GM18519 (cell line): ENCODE measurements at regions not wholly inside any gene's neighbourhood (a gene's known extent, or its start where the extent isn't known, plus 50 kb on each side); places are given as distances from the start of the nearest gene placed in this dataset.

Source experiments
- ATAC-seq: cut with Tn5 transposase; IDR thresholded peaks from one replicate; pipeline ENCODE4 v1.9.1; 2021; ENCODE audit warnings: mild to moderate bottlenecking, moderate library complexity; ENCODE audit not compliant: unreplicated experiment, low FRiP score

DNA sequence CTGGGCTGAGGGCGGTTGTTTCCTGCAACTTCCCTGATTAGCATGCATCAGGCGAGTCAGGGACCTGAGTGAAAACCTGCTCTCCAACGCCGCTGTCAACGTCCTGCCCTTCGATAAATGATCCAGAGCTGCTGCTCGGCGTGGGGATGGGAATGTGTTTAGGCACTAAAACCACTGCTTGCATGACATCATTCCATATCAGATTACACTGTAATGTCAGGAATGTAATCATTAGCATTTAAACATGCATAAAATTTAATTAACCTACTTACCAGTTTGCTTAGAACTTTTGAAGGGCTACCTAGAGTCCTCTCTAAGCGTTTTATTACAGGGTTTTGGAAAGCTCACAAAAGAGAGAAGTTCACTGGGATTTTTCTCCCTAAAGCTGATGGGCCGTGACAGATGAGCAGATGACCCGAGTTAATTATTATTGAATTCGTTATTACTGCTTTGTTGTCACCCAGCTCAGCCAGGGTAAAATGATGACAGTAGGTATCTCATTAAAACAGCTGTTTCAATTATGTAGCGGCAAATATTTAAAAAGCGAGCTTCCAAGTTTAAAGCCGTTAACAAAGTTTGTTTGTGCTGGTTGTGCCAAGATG lies 685.6 kb upstream of the SALL3 start:
- no peak for ATAC-seq

DNA sequence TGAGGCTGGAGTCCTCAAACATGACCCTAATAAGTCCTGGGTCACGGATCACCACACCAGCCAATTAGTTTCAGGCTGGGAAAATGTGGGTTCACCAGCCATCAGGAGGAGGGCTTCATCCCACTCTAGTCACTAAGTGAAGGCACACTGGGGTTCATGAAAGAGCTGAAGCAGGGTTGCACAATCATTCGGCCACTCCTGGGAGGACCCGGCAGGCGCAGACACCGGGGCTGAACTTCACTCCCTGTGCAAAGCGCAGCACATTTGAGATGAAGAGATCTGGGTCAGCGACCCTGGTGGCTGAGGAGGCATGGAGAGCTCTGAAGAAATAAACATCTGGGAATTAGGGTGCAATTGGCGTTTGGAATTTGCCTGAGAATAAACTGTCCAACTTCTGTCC lies 684.4 kb upstream of the SALL3 start:
- no peak for ATAC-seq

DNA sequence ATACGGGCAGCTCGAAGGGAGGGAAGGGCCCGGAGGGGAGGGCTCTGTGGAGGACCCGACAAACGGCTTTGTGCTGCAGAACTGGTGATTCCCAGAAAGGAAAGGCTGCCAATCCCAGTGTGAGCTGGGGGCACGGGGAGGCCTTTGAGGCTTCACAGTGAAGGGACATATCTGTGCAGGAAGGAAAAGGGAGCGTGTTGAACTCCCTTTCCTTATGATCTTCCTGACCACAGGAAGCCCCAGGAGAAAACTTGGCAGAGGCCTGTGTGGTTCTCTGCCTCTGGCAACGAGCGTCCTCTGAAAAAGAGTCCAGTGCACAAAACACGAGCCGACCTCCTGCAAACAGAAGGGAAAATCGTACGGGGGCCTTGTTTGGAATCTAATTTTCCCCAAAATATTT lies 683.5 kb upstream of the SALL3 start:
- no peak for ATAC-seq

DNA sequence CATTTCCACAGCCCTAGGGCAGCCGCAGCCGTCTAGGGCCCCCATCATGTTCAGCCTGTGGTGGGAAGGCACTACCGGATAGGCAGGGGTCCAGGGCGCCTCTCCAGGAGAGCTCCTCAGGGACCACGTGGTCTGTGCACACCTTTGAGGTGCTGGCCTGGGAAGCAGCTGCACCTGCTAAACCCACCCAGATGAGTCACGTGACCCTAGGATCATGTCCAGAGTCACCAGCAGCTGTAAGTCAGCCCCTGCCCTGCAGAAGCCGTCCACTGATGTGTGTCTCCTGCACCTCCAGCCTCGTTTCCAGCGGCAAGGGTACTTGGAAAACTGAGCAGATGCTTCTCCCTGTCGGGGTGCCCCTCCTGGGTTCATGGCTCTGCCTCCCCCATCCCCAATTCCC lies 682.6 kb upstream of the SALL3 start:
- no peak for ATAC-seq

DNA sequence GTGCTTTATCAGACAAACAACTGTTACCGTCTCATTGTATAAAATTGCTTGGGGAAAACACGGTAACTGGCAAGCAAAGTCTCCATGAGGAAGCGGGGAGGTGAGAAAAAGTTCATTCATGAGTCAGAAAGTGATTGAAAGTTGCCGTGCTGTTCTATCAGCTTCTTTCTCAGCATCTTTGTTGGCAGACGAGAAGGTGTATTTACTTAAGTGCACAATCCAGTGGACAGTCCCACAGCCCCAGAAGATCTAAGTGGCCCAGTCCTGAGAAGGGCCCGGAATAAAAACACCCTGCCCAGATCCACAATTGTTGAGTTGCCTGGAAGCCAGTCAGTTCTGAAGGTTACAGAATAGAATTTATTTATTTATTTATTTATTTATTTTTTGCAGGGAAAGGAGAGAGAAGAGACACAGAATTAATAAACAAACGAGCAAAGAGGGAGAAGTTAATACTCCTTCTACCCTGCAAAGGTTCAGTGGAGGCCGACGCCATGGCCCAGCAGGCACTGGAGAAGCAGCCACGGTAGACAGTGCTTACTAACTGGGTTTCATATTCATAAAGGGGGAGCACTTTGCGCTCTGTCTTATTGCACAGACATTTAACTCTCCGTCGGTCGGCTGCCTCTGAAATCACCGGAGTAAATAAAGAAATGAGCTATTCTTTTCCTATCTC lies 676.0 kb upstream of the SALL3 start:
- ATAC-seq, result no peak

DNA sequence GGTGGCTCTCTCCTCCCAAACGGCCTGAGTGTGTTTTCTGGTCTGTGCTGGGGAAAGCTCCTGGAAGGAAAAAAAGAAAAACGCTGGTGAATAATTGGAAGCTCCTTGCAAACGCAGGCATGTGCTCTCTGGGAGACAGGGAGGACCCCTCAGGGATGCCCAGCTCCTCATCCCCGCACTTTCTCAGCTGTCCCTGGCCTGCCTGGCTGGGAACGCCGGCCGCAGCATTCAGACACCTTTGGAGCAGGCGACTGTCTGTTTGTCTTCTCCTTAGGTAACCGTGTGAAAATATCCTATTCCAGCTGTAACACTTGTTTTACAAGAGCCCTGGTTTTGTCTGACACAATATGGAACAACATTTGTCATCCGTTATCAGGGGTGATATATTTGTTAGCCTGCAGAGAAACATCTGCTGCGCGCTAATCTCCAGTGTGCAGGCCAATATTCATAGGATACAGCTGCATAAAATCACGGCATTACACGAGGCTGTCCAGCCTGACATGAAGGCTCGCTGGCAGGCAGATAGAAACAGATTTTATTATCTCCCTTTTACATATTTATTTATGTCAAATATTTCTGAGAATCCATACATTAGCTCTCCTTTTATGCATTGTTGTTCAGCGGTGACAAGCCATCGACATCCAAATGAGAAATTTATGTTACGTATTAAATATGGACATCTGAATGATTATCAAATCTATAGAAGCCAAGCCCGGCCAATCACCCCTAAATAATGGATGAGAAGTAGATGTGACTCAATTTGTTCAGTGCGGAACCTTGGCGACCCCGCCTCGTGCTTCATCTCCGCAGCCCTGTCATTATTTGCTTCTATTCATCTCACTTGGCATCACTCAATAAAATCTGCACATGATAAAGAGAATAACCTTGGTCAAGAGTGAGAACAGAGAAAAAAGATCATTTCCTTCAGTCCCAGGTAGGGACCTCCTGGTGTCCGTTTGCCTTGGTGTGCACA lies 675.1 kb upstream of the SALL3 start:
- ATAC-seq, result no peak

DNA sequence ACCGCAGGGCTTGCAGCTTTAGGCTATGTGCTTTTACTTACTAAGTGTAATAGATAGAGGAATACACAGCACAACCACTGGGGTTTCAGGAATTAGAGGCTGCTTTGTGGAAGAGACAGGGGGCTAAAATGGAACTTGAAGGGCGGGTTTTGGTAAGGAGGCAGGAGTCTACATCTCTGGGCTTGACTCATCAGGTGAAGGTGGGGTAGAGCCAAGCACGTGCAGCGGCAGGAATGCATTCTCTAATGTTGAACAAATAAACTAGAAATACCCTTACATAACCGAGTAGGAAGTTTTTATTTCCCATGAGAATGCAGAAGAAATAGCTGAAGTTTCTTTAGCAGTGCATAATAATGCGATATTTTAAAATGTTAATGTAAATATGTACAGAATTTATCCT lies 673.8 kb upstream of the SALL3 start:
- no peak for ATAC-seq

DNA sequence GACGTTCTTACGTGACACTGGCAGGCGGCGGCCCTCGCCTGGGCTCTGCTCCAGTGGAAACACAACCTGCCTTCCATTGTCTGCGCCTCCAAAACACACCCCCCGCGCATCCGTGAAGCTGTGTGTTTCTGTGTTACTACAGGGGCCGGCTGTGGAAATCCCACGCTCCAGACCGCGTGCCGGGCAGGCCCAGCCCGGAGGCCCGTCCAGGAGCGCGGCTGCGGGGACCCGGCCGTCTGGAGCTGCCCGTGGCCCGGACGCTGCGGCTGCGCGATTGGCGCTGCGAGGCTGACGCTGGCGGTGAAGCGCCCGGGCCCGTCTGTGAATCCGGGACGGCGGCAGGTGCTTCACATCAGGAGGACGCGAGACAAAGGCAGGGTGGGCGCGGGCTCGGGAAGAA lies 670.3 kb upstream of the SALL3 start:
- no peak for ATAC-seq

DNA sequence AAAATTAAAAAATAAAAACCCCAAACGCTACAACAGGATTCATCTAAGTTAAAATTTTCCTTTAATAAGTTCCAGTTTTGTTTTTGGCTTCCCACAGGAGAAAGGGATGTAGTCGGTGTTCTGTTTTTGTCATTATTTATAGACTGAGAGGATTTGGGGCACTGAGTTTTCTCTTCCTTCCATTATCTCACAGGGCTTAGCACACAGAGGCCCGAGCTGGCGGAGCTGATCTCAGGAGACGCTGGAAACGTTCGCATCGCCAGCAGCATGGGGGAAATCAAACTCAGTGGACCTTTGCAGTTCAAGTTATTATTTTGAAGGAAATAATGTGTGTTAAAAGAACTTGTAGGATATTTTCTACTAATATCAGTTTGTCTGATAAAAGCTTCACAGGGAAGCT lies 669.7 kb upstream of the SALL3 start:
- ATAC-seq, result no peak

DNA sequence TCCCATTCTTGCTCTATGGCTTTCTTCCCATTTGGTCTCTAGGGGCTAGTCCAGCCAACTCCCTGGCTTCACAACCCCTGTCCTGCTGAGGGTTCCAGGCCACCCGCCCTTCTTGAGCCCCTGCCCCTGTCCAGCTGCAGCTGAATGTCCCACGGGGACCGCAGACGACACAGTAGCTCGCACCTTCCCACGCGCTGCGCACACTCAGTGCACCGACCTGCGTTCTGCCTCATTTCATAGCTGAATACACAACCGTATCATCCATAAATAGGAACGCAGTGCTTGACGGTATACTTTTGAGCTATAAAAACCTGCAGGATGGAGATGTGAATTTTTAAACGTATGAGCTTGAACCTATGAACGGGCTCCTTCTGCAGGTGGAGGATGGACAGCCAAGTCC lies 660.4 kb upstream of the SALL3 start:
- ATAC-seq, result no peak

DNA sequence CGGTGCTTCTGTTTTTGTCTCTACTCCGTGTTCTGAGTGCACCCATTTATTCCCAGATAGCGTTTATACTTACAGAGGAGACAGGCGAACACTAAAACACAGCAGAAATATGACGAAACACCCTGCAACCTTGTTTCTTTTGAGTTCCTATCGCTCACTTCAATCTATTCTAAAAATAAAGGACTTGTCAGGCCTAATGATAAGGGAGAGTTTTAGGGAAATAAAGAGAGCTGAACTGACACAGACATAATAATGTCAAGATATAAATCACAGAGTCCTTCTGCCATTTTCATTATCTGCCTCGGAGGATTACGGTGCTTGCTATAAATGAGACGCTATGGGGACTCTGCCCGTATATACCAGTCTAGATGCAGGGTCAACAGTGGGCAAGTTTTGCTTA lies 659.7 kb upstream of the SALL3 start:
- no peak for ATAC-seq

DNA sequence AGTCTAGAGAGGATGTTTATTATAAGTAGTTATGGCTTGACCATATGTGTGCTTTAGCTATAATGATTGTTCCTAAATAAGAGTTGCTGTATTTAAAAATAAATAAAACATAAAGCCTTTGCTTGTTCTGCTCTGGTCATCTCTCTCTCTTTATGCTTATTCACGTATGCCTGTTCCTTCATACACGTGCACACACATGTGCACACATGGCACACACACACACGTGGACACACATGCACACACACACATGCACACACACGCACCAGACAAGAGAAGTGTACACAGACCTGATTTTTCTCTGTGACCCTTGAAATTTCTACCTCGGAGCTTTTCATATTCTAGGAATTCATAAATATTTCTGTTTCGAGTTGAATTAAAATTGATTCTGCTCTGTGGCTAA lies 658.2 kb upstream of the SALL3 start:
- no peak for ATAC-seq

DNA sequence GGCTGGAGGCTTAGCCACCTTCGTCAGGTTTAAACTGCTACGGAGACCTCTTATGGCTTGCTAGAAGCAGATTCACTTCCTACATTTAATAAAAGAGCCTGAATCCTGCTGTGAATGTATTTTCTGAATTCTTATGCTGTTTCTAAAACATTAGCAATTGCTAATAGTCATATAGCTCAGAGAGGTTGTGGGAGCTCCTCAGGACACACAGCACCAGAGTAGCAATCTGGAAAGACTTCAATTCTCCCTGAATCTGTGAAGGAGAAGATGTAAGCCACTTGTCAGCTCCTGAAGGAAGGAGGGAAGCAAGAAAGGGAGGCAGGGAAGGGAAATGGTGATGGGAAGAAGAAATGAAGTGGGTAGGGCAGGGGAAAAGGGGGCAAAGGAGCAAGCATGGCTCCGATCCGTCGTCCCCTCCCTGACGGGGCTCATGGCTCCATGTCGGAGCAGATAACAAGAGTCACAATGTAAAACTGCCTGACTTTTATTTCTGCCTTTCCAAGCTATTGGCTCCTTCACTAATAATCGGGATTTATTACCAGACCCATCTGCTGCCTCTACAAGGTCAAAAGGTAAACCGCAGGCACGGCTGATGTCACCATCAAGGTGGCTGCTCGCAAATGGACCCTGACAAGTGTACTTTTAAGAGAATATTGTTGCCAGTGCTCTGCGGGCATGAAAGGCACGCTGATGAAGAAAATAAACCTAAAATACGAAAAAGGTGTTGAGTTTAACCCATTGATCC lies 656.0 kb upstream of the SALL3 start:
- no peak for ATAC-seq

DNA sequence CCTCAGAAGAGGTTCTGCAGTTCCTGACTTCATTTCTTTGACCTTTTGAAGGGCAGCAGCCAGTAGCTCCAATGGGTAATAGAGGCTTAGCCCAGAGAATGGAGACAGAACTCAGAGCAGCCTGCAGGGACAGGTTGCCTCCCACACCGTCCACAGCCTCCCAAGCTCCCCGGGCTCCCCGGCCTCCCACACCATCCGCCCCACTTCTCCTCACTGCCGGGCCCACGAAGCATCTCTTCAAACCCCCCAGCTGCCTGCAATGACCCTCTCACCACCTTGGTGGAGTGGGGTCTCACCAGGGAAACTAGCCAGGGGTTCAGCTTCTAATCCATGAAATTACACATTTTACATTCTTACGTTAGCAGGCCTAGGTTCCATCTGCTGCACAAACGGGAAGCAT lies 652.0 kb upstream of the SALL3 start:
- ATAC-seq, result no peak

DNA sequence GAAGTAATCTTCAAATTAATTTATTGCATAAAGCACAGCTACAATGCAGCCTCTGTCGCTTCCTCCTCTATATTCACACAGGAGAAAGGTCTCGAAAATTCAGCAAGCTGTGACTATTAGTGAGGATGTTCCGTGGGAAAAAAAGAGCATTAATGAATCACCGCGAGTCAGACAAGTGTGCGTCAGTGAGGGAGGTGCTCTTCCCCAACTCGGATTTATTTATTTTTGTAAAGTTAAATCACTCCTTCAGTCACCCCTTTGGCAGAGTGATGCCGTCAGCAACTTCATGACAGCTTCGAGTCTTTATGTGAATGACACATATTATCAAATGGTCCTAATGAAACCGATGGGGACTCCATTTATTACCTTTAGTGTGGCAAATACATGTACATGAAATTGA lies 648.9 kb upstream of the SALL3 start:
- ATAC-seq, result no peak

DNA sequence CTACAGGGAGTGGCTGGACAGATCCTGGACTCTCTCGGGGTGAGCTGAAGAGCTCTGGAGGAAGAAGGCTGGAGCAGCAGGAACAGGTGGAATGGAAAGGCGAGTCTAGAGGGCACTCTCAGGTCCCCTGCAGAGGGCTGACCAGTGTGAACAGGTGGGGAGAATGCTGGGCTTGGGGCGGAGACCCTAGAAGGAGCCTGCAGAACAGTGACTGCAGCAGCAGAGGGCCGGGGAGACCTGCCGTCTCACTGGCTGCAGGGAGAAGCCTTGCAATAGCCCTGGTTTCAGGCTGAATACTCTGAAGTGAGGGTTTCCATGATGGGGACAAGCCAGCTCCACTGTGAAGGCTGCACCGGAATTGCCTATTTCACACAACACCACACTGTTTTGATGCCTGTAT lies 626.7 kb upstream of the SALL3 start:
- ATAC-seq, result no peak

DNA sequence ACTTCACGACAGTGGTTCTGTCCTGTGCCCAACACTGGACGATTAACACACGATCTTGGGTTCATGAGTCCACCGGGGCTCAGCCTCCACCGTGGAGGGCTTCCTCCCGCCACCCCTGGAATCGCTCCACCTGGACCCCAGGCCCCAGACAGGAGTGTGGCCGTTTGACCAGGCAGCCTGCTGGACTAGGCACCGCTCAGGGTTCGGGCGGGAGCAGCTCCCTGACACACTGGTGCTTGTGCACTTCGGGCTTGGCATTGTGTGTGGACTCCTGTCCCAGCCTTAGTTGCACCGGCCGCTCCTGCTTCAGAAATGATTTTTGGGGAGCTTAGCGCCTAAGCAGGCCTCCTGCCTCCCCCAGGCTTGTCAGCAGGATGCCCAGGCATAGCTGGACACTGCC lies 617.4 kb upstream of the SALL3 start:
- no peak for ATAC-seq

DNA sequence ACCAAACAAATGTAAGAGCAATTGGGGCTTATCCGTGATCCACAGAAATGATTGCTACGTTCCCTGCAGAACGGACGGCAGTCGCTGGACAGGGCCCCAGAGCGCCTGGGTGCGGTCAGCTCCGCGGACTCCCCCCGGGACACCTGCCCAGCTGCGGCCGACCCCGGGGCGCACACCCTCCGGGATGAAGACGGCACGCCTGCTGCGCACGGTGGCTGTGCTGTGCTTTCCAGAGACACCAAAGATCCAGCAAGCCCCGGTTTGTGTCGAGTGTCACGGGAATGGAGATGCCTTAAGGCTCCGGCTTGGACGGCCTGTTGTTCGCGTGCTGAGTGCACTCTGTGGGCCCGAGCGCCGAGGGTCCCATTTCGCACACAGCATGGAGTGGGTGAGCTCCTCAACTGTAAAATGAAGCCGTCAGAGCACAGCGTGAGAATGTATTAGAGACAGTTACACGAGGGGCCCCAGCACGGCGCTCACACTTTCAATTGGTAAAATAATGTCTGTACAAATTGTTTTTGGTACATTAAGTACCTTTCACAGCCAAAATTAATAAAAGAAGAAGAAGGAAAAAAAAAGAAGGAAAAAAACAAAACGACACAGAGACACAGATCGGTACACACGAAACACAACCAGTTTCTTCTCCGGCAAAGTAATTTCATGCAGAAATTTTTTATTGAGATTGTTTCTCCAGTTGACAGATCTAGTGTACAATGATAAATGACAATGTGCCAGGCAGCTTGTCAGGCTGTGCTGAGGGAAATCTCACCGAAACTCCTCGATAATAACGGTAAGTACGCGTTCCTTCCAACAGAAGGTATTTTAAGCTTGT lies 615.8 kb upstream of the SALL3 start:
- no peak for ATAC-seq

DNA sequence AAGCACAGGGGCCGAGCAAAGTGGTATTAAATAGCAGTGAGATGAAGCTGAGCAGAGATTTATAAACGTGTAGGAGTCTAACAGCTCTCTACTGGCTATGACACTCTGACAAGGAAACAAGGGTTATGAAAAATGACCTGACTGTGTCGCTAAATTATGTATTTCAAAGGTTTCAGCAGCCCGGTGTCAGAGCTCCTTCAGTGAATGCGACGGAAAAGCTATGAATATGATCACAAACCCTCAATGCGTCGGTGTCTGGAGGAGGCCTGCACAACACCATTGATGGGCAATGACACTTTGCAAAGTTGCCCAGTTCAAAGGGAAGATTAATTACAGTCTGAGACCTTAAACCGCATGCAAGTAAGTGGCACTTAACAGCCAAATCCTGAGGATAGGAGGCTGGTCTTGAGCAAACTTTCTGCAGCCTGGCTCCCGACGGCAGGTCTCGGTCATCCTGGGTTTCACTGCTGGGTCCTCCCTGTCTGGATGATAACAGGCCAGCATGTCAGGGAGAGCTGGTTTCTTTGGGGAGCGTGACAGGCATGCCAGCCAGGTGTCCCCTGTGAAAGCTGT lies 615.1 kb upstream of the SALL3 start:
- no peak for ATAC-seq

DNA sequence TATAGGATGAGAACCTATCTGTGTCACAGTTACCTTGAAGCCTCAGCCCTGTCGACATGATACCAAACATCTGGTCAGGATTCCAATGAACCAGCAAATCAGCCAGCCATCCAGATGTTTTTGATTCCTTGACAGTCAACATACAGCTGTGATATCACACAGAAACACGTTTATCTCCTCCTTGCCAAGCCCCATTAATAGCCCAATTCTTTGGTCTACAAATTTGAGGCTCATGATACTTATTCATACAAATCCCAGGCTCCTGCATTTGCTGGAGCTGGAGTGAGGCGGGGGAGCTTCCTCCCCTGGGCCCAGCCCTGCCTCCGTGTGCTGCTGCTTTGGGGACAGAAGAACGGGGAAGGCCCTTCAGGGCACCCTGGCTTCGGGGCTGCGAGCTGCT lies 611.6 kb upstream of the SALL3 start:
- no peak for ATAC-seq
